ENCODE measurements at regions not wholly inside any gene's neighbourhood (a gene's known extent, or its start where the extent isn't known, plus 50 kb on each side); places are given as distances from the start of the nearest gene placed in this dataset.

GRCh38 chr1:230516889-230517288 is 90.8 kb upstream of the PGBD5 start:
- TF ChIP-seq TAF1 (IDR thresholded peaks at IDR 0.05; ENCODE audit: borderline replicate concordance, insufficient read depth, low read length) (no peak), POLR2AphosphoS5 (IDR thresholded peaks at IDR 0.05; ENCODE audit: low read depth, low read length) (no peak), SIN3A (IDR thresholded peaks at IDR 0.05; ENCODE audit: borderline replicate concordance, insufficient read depth, low read length) (no peak), FOXP2 (optimal IDR thresholded peaks at IDR 0.05; ENCODE audit: borderline replicate concordance, extremely low read depth, extremely low read length, insufficient read depth) (no peak)
- TF ChIP-seq, protein P1, sequence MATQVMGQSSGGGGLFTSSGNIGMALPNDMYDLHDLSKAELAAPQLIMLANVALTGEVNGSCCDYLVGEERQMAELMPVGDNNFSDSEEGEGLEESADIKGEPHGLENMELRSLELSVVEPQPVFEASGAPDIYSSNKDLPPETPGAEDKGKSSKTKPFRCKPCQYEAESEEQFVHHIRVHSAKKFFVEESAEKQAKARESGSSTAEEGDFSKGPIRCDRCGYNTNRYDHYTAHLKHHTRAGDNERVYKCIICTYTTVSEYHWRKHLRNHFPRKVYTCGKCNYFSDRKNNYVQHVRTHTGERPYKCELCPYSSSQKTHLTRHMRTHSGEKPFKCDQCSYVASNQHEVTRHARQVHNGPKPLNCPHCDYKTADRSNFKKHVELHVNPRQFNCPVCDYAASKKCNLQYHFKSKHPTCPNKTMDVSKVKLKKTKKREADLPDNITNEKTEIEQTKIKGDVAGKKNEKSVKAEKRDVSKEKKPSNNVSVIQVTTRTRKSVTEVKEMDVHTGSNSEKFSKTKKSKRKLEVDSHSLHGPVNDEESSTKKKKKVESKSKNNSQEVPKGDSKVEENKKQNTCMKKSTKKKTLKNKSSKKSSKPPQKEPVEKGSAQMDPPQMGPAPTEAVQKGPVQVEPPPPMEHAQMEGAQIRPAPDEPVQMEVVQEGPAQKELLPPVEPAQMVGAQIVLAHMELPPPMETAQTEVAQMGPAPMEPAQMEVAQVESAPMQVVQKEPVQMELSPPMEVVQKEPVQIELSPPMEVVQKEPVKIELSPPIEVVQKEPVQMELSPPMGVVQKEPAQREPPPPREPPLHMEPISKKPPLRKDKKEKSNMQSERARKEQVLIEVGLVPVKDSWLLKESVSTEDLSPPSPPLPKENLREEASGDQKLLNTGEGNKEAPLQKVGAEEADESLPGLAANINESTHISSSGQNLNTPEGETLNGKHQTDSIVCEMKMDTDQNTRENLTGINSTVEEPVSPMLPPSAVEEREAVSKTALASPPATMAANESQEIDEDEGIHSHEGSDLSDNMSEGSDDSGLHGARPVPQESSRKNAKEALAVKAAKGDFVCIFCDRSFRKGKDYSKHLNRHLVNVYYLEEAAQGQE (IDR thresholded peaks at IDR 0.05; ENCODE audit: insufficient read depth in 1 of 2, low read depth in 2 of 2, low read length in 2 of 2): no peak

DNA sequence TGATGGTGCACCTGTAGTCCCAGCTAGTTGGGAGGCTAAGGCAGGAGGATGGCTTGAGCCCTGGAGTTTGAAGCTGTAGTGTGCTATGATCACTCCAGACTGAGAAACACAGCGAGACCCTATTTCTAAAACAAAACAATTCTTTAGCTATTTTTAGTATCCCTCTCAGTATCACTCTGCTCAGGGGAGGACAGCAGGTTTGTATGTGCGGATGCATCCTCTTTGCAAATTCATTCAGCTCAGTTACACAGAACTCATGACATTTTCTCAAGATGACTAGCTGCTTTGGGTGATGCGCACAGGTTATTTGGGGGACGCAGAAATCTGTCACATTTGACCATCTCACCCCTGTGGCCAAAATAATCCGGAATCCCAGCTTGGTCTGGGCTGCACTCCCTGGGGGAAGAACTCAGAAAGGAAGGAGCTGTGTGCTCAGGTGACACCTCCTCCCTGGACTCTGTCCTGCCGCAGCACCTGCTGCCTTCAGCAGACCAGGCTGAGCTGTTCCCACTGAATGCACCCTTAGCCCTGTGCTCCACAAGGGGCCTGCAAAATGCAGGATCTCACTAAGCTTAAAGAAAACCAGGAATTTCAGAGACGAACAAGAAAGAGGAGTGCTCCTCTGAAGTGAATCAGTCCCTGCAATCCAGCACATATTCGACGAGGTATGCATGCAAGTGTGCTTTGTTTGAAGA is 89.5 kb upstream of the PGBD5 start:
- TF ChIP-seq, protein P1 (IDR thresholded peaks at IDR 0.05; ENCODE audit: insufficient read depth in 1 of 2, low read depth in 2 of 2, low read length in 2 of 2): no peak
- TF ChIP-seq SIN3A (IDR thresholded peaks at IDR 0.05; ENCODE audit: borderline replicate concordance, insufficient read depth, low read length): no peak
- TF ChIP-seq FOXP2 (optimal IDR thresholded peaks at IDR 0.05; ENCODE audit: borderline replicate concordance, extremely low read depth, extremely low read length, insufficient read depth): no peak
- TF ChIP-seq TAF1 (IDR thresholded peaks at IDR 0.05; ENCODE audit: borderline replicate concordance, insufficient read depth, low read length): no peak
- no peak for TF ChIP-seq POLR2AphosphoS5 (IDR thresholded peaks at IDR 0.05; ENCODE audit: low read depth, low read length)

DNA sequence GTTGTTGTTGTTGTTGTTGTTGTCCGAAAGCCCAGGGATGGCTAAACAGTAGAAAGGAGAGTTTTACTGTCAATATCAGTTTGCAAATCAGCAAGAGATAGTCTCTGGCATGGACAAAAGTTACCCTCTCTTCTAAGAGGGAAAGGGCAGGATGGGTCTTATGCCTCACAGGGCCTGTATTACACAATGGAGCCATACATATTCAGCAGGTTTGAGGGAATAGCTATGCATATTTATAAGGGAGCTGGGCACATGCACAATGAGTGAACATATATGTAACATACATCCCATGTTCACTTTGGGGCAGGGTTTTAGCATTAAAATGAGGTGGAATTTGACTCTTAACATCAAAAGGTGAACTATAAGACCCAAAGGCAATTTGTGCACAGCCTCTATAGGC is 84.4 kb upstream of the PGBD5 start:
- TF ChIP-seq SIN3A (IDR thresholded peaks at IDR 0.05; ENCODE audit: borderline replicate concordance, insufficient read depth, low read length) (no peak), POLR2AphosphoS5 (IDR thresholded peaks at IDR 0.05; ENCODE audit: low read depth, low read length) (no peak), FOXP2 (optimal IDR thresholded peaks at IDR 0.05; ENCODE audit: borderline replicate concordance, extremely low read depth, extremely low read length, insufficient read depth) (no peak), TAF1 (IDR thresholded peaks at IDR 0.05; ENCODE audit: borderline replicate concordance, insufficient read depth, low read length) (no peak)
- TF ChIP-seq, protein P1 (IDR thresholded peaks at IDR 0.05; ENCODE audit: insufficient read depth in 1 of 2, low read depth in 2 of 2, low read length in 2 of 2): no peak

GRCh38 chr1:230509281-230509977 is 83.3 kb upstream of the PGBD5 start:
- no peak for TF ChIP-seq SIN3A (IDR thresholded peaks at IDR 0.05; ENCODE audit: borderline replicate concordance, insufficient read depth, low read length)
- TF ChIP-seq TAF1 (IDR thresholded peaks at IDR 0.05; ENCODE audit: borderline replicate concordance, insufficient read depth, low read length): no peak
- TF ChIP-seq, protein P1 (IDR thresholded peaks at IDR 0.05; ENCODE audit: insufficient read depth in 1 of 2, low read depth in 2 of 2, low read length in 2 of 2): no peak
